ENCODE measurements at regions not wholly inside any gene's neighbourhood (a gene's known extent, or its start where the extent isn't known, plus 50 kb on each side); places are given as distances from the start of the nearest gene placed in this dataset.

DNA sequence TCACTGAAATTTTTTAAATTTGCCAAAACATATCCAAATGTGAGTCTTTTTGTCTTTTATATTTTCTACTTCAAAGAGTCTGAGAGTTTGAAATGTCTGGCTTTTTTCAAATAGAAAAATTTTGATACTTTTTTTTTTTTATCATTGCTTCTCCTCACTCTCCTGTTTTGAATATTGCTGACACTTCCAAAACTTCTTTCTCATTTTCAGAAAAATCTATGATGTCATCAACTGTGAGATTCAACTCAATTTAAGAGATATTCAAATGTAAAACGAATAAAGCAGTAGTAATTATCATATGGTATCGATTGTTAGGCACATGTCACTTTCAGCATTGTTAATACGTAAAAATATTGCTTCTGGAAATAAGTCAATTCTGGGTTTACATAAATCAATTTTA is 505.8 kb upstream of the STEAP1 start:
- TF ChIP-seq, protein P1, sequence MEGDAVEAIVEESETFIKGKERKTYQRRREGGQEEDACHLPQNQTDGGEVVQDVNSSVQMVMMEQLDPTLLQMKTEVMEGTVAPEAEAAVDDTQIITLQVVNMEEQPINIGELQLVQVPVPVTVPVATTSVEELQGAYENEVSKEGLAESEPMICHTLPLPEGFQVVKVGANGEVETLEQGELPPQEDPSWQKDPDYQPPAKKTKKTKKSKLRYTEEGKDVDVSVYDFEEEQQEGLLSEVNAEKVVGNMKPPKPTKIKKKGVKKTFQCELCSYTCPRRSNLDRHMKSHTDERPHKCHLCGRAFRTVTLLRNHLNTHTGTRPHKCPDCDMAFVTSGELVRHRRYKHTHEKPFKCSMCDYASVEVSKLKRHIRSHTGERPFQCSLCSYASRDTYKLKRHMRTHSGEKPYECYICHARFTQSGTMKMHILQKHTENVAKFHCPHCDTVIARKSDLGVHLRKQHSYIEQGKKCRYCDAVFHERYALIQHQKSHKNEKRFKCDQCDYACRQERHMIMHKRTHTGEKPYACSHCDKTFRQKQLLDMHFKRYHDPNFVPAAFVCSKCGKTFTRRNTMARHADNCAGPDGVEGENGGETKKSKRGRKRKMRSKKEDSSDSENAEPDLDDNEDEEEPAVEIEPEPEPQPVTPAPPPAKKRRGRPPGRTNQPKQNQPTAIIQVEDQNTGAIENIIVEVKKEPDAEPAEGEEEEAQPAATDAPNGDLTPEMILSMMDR (conservative IDR thresholded peaks at IDR 0.05) = no peak
- no peak for TF ChIP-seq ZFX (IDR thresholded peaks at IDR 0.05)
